ENCODE measurements at regions not wholly inside any gene's neighbourhood (a gene's known extent, or its start where the extent isn't known, plus 50 kb on each side); places are given as distances from the start of the nearest gene placed in this dataset.

DNA sequence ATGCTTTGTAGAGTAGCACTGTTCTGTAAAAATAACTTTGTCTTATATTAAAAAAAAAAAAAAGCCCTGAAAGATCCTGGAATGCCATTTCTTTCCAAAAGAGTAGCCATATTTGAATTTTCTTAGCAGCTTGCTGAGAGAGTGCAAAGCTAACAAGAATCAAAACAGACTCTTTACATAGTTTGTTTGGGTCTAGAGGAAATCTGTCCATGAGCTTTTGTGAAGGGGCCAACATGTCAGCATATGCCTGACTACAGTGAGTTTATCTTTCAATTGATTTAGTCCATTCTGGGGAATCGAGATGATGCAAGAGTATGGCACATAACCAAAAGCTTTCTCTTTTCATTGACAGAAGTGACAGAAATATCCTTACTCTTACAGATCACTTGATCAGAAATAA is 777.7 kb upstream of the ACVR2A start:
- TF ChIP-seq, protein P1, sequence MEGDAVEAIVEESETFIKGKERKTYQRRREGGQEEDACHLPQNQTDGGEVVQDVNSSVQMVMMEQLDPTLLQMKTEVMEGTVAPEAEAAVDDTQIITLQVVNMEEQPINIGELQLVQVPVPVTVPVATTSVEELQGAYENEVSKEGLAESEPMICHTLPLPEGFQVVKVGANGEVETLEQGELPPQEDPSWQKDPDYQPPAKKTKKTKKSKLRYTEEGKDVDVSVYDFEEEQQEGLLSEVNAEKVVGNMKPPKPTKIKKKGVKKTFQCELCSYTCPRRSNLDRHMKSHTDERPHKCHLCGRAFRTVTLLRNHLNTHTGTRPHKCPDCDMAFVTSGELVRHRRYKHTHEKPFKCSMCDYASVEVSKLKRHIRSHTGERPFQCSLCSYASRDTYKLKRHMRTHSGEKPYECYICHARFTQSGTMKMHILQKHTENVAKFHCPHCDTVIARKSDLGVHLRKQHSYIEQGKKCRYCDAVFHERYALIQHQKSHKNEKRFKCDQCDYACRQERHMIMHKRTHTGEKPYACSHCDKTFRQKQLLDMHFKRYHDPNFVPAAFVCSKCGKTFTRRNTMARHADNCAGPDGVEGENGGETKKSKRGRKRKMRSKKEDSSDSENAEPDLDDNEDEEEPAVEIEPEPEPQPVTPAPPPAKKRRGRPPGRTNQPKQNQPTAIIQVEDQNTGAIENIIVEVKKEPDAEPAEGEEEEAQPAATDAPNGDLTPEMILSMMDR (conservative IDR thresholded peaks at IDR 0.05 in 1 of 2, IDR thresholded peaks at IDR 0.05 in 1 of 2; ENCODE audit: low read depth in 1 of 2, low read length in 2 of 2), result no peak
- no peak for TF ChIP-seq EZH2 (IDR thresholded peaks at IDR 0.05; ENCODE audit: low read length, missing control alignments)

All from fibroblast of lung (primary cell).